ENCODE measurements at regions not wholly inside any gene's neighbourhood (a gene's known extent, or its start where the extent isn't known, plus 50 kb on each side); places are given as distances from the start of the nearest gene placed in this dataset.

DNA sequence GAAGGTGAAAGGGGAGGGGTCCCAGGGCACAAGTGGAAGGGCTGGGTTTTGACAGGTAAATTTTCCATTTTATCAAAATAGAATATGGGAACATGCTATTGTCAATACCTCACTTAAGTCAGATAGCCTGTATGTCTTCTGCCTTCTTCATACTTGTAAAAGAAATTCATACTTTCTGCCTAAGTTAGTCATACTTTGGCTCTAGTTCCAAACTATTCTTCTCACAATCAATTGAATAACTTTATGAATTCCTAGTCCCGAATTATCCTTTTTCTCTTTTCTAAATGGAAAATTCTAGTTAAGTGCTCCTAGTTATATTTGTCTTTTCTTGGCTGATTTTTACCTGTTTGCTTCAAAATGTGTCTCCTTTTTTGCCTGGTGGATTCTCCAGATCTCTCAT, 271.4 kb downstream of the CSNK1G3 start:
- TF ChIP-seq, protein P1, sequence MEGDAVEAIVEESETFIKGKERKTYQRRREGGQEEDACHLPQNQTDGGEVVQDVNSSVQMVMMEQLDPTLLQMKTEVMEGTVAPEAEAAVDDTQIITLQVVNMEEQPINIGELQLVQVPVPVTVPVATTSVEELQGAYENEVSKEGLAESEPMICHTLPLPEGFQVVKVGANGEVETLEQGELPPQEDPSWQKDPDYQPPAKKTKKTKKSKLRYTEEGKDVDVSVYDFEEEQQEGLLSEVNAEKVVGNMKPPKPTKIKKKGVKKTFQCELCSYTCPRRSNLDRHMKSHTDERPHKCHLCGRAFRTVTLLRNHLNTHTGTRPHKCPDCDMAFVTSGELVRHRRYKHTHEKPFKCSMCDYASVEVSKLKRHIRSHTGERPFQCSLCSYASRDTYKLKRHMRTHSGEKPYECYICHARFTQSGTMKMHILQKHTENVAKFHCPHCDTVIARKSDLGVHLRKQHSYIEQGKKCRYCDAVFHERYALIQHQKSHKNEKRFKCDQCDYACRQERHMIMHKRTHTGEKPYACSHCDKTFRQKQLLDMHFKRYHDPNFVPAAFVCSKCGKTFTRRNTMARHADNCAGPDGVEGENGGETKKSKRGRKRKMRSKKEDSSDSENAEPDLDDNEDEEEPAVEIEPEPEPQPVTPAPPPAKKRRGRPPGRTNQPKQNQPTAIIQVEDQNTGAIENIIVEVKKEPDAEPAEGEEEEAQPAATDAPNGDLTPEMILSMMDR (conservative IDR thresholded peaks at IDR 0.05 in 1 of 2, IDR thresholded peaks at IDR 0.05 in 1 of 2; ENCODE audit: low read depth in 1 of 2, low read length in 2 of 2): no peak
- no peak for TF ChIP-seq EZH2 (IDR thresholded peaks at IDR 0.05; ENCODE audit: low read length, missing control alignments)

Data from fibroblast of lung (primary cell).